Testis (tissue), 2 donors: ENCODE measurements at regions not wholly inside any gene's neighbourhood (a gene's known extent, or its start where the extent isn't known, plus 50 kb on each side); places are given as distances from the start of the nearest gene placed in this dataset.

ENCODE experiments used
- POLR2A ChIP-seq: fragments of 450-650 bp; IDR thresholded peaks from one replicate; pipeline ENCODE4 v1.6.1; 2017; ENCODE audit warnings: antibody characterized with exemption, mild to moderate bottlenecking, moderate library complexity
- TF ChIP-seq, protein P1 (sequence below), 3 experiments: fragments of 450-650 bp in 2 of 3; fragments of 200-600 bp in 1 of 3; sonication (generic) in 1 of 3; IDR thresholded peaks; one replicate each; pipeline ENCODE4 v1.5.1; 2016 to 2019; ENCODE audit warnings: antibody characterized with exemption in 3 of 3, mild to moderate bottlenecking in 2 of 3, moderate library complexity in 1 of 3

DNA sequence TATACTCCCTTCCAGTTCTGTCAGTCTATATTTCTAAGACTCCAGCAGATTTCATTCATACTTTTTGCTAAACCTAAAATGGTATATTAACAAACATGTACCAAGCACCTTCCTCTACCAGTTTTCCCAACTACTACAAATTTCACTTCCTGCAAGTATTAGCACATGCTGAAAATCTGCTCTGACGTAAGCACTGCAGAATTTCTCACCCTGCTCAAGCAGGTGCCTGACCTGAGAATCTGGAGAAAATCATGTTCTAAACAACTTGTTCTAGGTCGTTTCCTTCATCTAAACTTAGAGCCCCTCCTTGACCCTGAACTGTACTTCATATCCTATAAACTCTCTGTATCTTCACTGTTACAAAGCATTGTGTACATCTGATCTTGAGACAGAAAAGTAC lies 380.7 kb upstream of the NOCT start:
- no peak for TF ChIP-seq POLR2A
- TF ChIP-seq, protein P1, sequence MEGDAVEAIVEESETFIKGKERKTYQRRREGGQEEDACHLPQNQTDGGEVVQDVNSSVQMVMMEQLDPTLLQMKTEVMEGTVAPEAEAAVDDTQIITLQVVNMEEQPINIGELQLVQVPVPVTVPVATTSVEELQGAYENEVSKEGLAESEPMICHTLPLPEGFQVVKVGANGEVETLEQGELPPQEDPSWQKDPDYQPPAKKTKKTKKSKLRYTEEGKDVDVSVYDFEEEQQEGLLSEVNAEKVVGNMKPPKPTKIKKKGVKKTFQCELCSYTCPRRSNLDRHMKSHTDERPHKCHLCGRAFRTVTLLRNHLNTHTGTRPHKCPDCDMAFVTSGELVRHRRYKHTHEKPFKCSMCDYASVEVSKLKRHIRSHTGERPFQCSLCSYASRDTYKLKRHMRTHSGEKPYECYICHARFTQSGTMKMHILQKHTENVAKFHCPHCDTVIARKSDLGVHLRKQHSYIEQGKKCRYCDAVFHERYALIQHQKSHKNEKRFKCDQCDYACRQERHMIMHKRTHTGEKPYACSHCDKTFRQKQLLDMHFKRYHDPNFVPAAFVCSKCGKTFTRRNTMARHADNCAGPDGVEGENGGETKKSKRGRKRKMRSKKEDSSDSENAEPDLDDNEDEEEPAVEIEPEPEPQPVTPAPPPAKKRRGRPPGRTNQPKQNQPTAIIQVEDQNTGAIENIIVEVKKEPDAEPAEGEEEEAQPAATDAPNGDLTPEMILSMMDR (IDR thresholded peaks at IDR 0.05), result no peak
